Astrocyte (in vitro differentiated cells and primary cell): ENCODE measurements at regions not wholly inside any gene's neighbourhood (a gene's known extent, or its start where the extent isn't known, plus 50 kb on each side); places are given as distances from the start of the nearest gene placed in this dataset.

ENCODE experiments used
- DNase-seq: peaks from one replicate; pipeline ENCODE4 v3.0.0-alpha.2; 2010; ENCODE audit warnings: low read depth
- FAIRE-seq: peaks from 2 replicates; lab custom pipeline; 2011; peaks lifted over from hg19 to GRCh38; lab: Jason Lieb, UNC
- H2AFZ ChIP-seq: 2 replicates; pipeline ENCODE4 v1.6.0; 2012; ENCODE audit warnings: low read depth, low read length, inconsistent platforms
- H3K27ac ChIP-seq: 2 replicates; pipeline ENCODE4 v1.5.1; 2011; ENCODE audit warnings: low read depth, low read length, inconsistent platforms
- H3K27me3 ChIP-seq: 2 replicates; pipeline ENCODE4 v1.6.0; 2011; ENCODE audit warnings: low read length, inconsistent platforms; ENCODE audit not compliant: insufficient read depth
- H3K36me3 ChIP-seq: 2 replicates; pipeline ENCODE4 v1.5.1; 2011; ENCODE audit warnings: low read length, inconsistent platforms; ENCODE audit not compliant: insufficient read depth
- H3K4me1 ChIP-seq: 2 replicates; pipeline ENCODE4 v1.5.1; 2011; ENCODE audit warnings: low read length, inconsistent platforms; ENCODE audit not compliant: insufficient read depth
- H3K4me2 ChIP-seq: 2 replicates; pipeline ENCODE4 v1.6.0; 2012; ENCODE audit warnings: low read length, inconsistent platforms
- H3K4me3 ChIP-seq: 2 replicates; pipeline ENCODE4 v1.5.1; 2011; ENCODE audit warnings: low read depth, mild to moderate bottlenecking, low read length, inconsistent platforms; ENCODE audit not compliant: insufficient read depth
- H3K79me2 ChIP-seq: 2 replicates; pipeline ENCODE4 v1.6.0; 2012; ENCODE audit warnings: mild to moderate bottlenecking, low read length, inconsistent platforms; ENCODE audit not compliant: insufficient read depth
- H3K9ac ChIP-seq: 2 replicates; pipeline ENCODE4 v1.6.0; 2012; ENCODE audit warnings: mild to moderate bottlenecking, low read length, inconsistent platforms
- H3K9me3 ChIP-seq: 2 replicates; pipeline ENCODE4 v1.5.1; 2012; ENCODE audit warnings: low read depth, mild to moderate bottlenecking, low read length, inconsistent platforms; ENCODE audit not compliant: insufficient read depth
- H4K20me1 ChIP-seq: 2 replicates; pipeline ENCODE4 v1.6.0; 2012; ENCODE audit warnings: low read length, inconsistent platforms; ENCODE audit not compliant: insufficient read depth
- H3K27ac Mint-ChIP-seq: one replicate; pipeline ENCODE4 v1.8.0; 2021; ENCODE audit warnings: mild to moderate bottlenecking, mixed read lengths; ENCODE audit not compliant: unreplicated experiment
- H3K27me3 Mint-ChIP-seq: one replicate; pipeline ENCODE4 v1.8.0; 2021; ENCODE audit warnings: low read depth, mixed read lengths; ENCODE audit not compliant: unreplicated experiment
- H3K36me3 Mint-ChIP-seq: one replicate; pipeline ENCODE4 v1.8.0; 2021; ENCODE audit warnings: low read depth, mixed read lengths; ENCODE audit not compliant: unreplicated experiment
- H3K4me1 Mint-ChIP-seq: one replicate; pipeline ENCODE4 v1.8.0; 2021; ENCODE audit warnings: low read depth, mixed read lengths; ENCODE audit not compliant: unreplicated experiment
- H3K4me3 Mint-ChIP-seq: one replicate; pipeline ENCODE4 v1.8.0; 2021; ENCODE audit warnings: mild to moderate bottlenecking, moderate library complexity, mixed read lengths; ENCODE audit not compliant: unreplicated experiment
- H3K9me3 Mint-ChIP-seq: one replicate; pipeline ENCODE4 v1.8.0; 2021; ENCODE audit warnings: mild to moderate bottlenecking, mixed read lengths; ENCODE audit not compliant: unreplicated experiment
- CTCF ChIP-seq: IDR thresholded peaks from 2 replicates; pipeline ENCODE4 v1.5.1; 2011; ENCODE audit warnings: low read depth, mild to moderate bottlenecking, inconsistent platforms, low read length, moderate library complexity; ENCODE audit not compliant: insufficient read depth
- EZH2 ChIP-seq: IDR thresholded peaks from 2 replicates; pipeline ENCODE4 v1.6.1; 2012; ENCODE audit warnings: mild to moderate bottlenecking, low read length, inconsistent platforms; ENCODE audit not compliant: insufficient read depth

- DNase-seq (no peak), FAIRE-seq (no peak)
- no peak overlapping the region for H3K4me3 Mint-ChIP-seq
- no peaks in the 10 kb centered on the region for H4K20me1 ChIP-seq
- H3K79me2 ChIP-seq = no peaks in the 10 kb centered on the region
- no peaks in the 10 kb centered on the region for H3K9me3 ChIP-seq
- H3K36me3 Mint-ChIP-seq = no peaks in the 10 kb centered on the region
- peaks cover 9% of the 10 kb centered on the region for H3K27me3 Mint-ChIP-seq
- H3K36me3 ChIP-seq = no peaks in the 10 kb centered on the region
- H3K27me3 ChIP-seq = no peaks in the 10 kb centered on the region
- H3K27ac Mint-ChIP-seq = no peak overlapping the region
- no peaks in the 10 kb centered on the region for H3K9me3 Mint-ChIP-seq
- no peak overlapping the region for H3K4me3 ChIP-seq
- no peak overlapping the region for H3K4me2 ChIP-seq
- no peak overlapping the region for H3K27ac ChIP-seq
- H3K4me1 Mint-ChIP-seq = no peaks in the 10 kb centered on the region
- no peak overlapping the region for H2AFZ ChIP-seq
- no peak for TF ChIP-seq EZH2
- TF ChIP-seq CTCF = no peak
- H3K4me1 ChIP-seq = no peaks in the 10 kb centered on the region
- H3K9ac ChIP-seq = no peak overlapping the region
These were observed 194.3 kb downstream of the NR2F2 start for GRCh38 chr15:96524676-96525417.

DNA sequence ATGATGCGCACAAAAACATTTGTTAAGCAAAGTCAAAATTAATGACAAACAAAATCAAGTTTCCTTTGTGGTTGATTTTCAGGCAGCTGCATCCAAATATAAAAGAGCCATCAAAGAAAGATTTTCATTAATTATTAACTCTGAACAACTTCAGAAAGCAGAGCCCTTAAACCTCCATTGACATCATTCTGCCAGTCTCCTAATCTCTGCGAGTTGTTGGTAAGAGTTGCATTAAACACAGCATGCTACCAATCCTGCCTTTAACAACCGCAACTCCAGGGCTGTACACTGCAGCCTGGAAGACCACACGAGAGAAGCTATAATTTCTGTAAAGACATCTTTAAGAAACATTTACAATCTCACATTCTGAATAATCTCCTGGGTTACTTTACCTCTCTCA is 204.6 kb downstream of the NR2F2 start:
- H3K27me3 ChIP-seq = no peaks in the 10 kb centered on the region
- H3K4me3 ChIP-seq = no peak overlapping the region
- H3K9ac ChIP-seq = no peak overlapping the region
- no peaks in the 10 kb centered on the region for H3K79me2 ChIP-seq
- no peaks in the 10 kb centered on the region for H3K9me3 Mint-ChIP-seq
- DNase-seq (no peak), FAIRE-seq (no peak)
- H3K4me3 Mint-ChIP-seq = no peak overlapping the region
- TF ChIP-seq CTCF (no peak), EZH2 (no peak)
- no peak overlapping the region for H3K4me2 ChIP-seq
- H3K27me3 Mint-ChIP-seq = peaks cover 5% of the 10 kb centered on the region
- H3K36me3 ChIP-seq = no peaks in the 10 kb centered on the region
- no peak overlapping the region for H2AFZ ChIP-seq
- no peaks in the 10 kb centered on the region for H4K20me1 ChIP-seq
- H3K27ac Mint-ChIP-seq = no peak overlapping the region
- H3K4me1 ChIP-seq = no peaks in the 10 kb centered on the region
- no peaks in the 10 kb centered on the region for H3K9me3 ChIP-seq
- H3K36me3 Mint-ChIP-seq = no peaks in the 10 kb centered on the region
- H3K4me1 Mint-ChIP-seq = no peaks in the 10 kb centered on the region
- H3K27ac ChIP-seq = no peak overlapping the region

- Histone ChIP-seq H3K36me3 (no peaks in the 10 kb centered on the region), H3K4me2 (no peak overlapping the region), H3K79me2 (no peaks in the 10 kb centered on the region), H3K4me3 (no peak overlapping the region), H3K9ac (no peak overlapping the region), H3K27ac (no peak overlapping the region), H3K27me3 (no peaks in the 10 kb centered on the region), H3K4me1 (no peaks in the 10 kb centered on the region), H3K9me3 (no peaks in the 10 kb centered on the region), H4K20me1 (no peaks in the 10 kb centered on the region), H2AFZ (no peak overlapping the region)
- Mint-ChIP-seq H3K9me3 (peaks cover 2% of the 10 kb centered on the region), H3K27me3 (peaks cover 5% of the 10 kb centered on the region), H3K36me3 (no peaks in the 10 kb centered on the region), H3K4me3 (no peak overlapping the region), H3K27ac (no peak overlapping the region), H3K4me1 (no peaks in the 10 kb centered on the region)
- FAIRE-seq (no peak), DNase-seq (no peak)
- TF ChIP-seq EZH2 (no peak), CTCF (no peak)
These were observed 208.0 kb downstream of the NR2F2 start for GRCh38 chr15:96538491-96538890.
